Astrocyte of the cerebellum (primary cell): ENCODE measurements at regions not wholly inside any gene's neighbourhood (a gene's known extent, or its start where the extent isn't known, plus 50 kb on each side); places are given as distances from the start of the nearest gene placed in this dataset.
"Not testable (repeated sequence)": the region's sequence is repeated elsewhere in the genome, so short reads cannot be mapped to it uniquely, and the experiment has no call there.

Experiments
- DNase-seq: peaks from one replicate; pipeline ENCODE4 v3.0.0-alpha.2; 2011; ENCODE audit warnings: low read depth
- H3K4me3 ChIP-seq: 2 replicates; pipeline ENCODE4 v1.5.1; 2011; ENCODE audit warnings: mild to moderate bottlenecking, low read depth, low read length, moderate library complexity
- CTCF ChIP-seq: IDR thresholded peaks from 2 replicates; pipeline ENCODE4 v1.5.1; 2012; ENCODE audit warnings: low read length, low read depth, moderate library complexity, mild to moderate bottlenecking; ENCODE audit errors: missing control alignments
- in situ Hi-C: cut with HindIII; loops from 2 replicates; pipeline ENCODE4 v1.10.0; 2017; ENCODE audit warnings: low sequenced_read_pairs

- no peak for DNase-seq
- TF ChIP-seq CTCF, result no peak
- no peak overlapping the region for H3K4me3 ChIP-seq
- in situ Hi-C loops, result no loop called here
Measured at GRCh38 chr16:55999683-56000082, 124.5 kb upstream of the CES5A start.

- H3K4me3 ChIP-seq, result no peak overlapping the region
- in situ Hi-C loops, result no loop called here
- TF ChIP-seq CTCF, result no peak
- no peak for DNase-seq
Measured at GRCh38 chr16:55993088-55993487, 117.9 kb upstream of the CES5A start.

- no peak for TF ChIP-seq CTCF
- no peak for DNase-seq
- in situ Hi-C loops, result no loop called here
- no peak overlapping the region for H3K4me3 ChIP-seq
Measured at GRCh38 chr16:55992551-55992950, 117.4 kb upstream of the CES5A start.

GRCh38 chr16:55991843-55992242, 116.7 kb upstream of the CES5A start:
- no peak for DNase-seq
- in situ Hi-C loops, result no loop called here
- no peak overlapping the region for H3K4me3 ChIP-seq
- TF ChIP-seq CTCF, result no peak

GRCh38 chr16:55989569-55989907, 114.4 kb upstream of the CES5A start:
- H3K4me3 ChIP-seq, result no peak overlapping the region
- TF ChIP-seq CTCF, result no peak
- no peak for DNase-seq
- in situ Hi-C loops, result no loop called here

- H3K4me3 ChIP-seq, DNase-seq, in situ Hi-C loops: not testable (repeated sequence)
Measured at GRCh38 chr16:55988850-55989568, 113.8 kb upstream of the CES5A start.

- no peak for DNase-seq
- in situ Hi-C loops, result no loop called here
- no peak overlapping the region for H3K4me3 ChIP-seq
- no peak for TF ChIP-seq CTCF
Measured at GRCh38 chr16:55988013-55988412, 112.8 kb upstream of the CES5A start.
